Glutamatergic neuron (in vitro differentiated cells): ENCODE measurements at regions not wholly inside any gene's neighbourhood (a gene's known extent, or its start where the extent isn't known, plus 50 kb on each side); places are given as distances from the start of the nearest gene placed in this dataset.

Source experiments
- DNase-seq: peaks from one replicate; pipeline ENCODE4 v3.0.0; 2022
- H3K27ac Mint-ChIP-seq: one replicate; pipeline ENCODE4 v1.8.0; 2020; ENCODE audit warnings: mild to moderate bottlenecking, mixed read lengths, inconsistent platforms; ENCODE audit not compliant: unreplicated experiment
- H3K27me3 Mint-ChIP-seq: one replicate; pipeline ENCODE4 v1.8.0; 2020; ENCODE audit warnings: mild to moderate bottlenecking, moderate library complexity, mixed read lengths, inconsistent platforms; ENCODE audit not compliant: unreplicated experiment
- H3K36me3 Mint-ChIP-seq: one replicate; pipeline ENCODE4 v1.8.0; 2020; ENCODE audit warnings: mild to moderate bottlenecking, mixed read lengths, inconsistent platforms; ENCODE audit not compliant: unreplicated experiment
- H3K4me1 Mint-ChIP-seq: one replicate; pipeline ENCODE4 v1.8.0; 2020; ENCODE audit warnings: mild to moderate bottlenecking, low read depth, mixed read lengths, inconsistent platforms; ENCODE audit not compliant: unreplicated experiment
- H3K4me3 Mint-ChIP-seq: one replicate; pipeline ENCODE4 v1.8.0; 2020; ENCODE audit warnings: mild to moderate bottlenecking, mixed read lengths, inconsistent platforms; ENCODE audit not compliant: unreplicated experiment
- H3K9me3 Mint-ChIP-seq: one replicate; pipeline ENCODE4 v1.8.0; 2020; ENCODE audit warnings: mild to moderate bottlenecking, moderate library complexity, mixed read lengths, inconsistent platforms; ENCODE audit not compliant: unreplicated experiment
- CTCF ChIP-seq: fragments of 200-600 bp; sonication (generic); IDR thresholded peaks from one replicate; pipeline ENCODE4 v1.5.0; 2021; ENCODE audit not compliant: partially characterized antibody, unreplicated experiment

DNA sequence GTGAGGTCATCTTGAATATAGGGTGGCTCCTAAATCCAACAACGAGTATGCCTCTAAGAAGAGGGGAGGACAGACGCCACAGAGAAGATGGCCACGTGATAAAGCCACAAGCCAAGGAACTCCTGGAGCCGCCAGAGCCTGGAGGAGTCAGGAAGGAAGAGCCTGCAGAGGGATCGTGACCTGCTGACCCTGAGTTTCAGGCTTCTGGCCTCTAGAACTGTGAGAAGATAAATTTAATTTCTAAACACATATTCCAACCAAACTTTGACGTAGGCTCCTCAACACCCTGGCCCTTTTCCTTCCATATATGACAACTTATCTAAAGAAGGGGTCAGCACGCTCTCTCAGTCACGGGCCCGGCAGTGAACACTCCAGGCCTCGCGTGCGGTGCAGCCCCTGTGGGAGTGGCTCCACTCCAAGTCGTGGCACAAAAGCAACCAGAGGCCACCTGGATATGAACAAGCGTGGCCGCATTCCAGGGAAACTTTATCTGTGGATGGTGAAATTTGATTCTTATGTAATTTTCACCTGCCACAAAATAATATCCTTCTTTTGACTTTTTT is 138.6 kb upstream of the AJAP1 start:
- no peak for TF ChIP-seq CTCF
- Mint-ChIP-seq H3K36me3 (peaks cover 11% of the 10 kb centered on the region), H3K9me3 (peaks cover 27% of the 10 kb centered on the region), H3K4me3 (no peak overlapping the region), H3K27me3 (peaks cover 7% of the 10 kb centered on the region), H3K4me1 (no peaks in the 10 kb centered on the region), H3K27ac (no peak overlapping the region)
- DNase-seq = no peak

- Mint-ChIP-seq H3K27me3 (peaks cover 7% of the 10 kb centered on the region), H3K36me3 (peaks cover 11% of the 10 kb centered on the region), H3K4me3 (no peak overlapping the region), H3K27ac (no peak overlapping the region), H3K9me3 (peaks cover 25% of the 10 kb centered on the region), H3K4me1 (no peaks in the 10 kb centered on the region)
- DNase-seq = no peak
- TF ChIP-seq CTCF = no peak
These were observed 137.8 kb upstream of the AJAP1 start for GRCh38 chr1:4516596-4516995.

- no peaks in the 10 kb centered on the region for H3K4me1 Mint-ChIP-seq
- H3K4me3 Mint-ChIP-seq = no peak overlapping the region
- H3K27ac Mint-ChIP-seq = no peak overlapping the region
- TF ChIP-seq CTCF = no peak
- no peak for DNase-seq
- peaks cover 7% of the 10 kb centered on the region for H3K27me3 Mint-ChIP-seq
- peaks cover 27% of the 10 kb centered on the region for H3K9me3 Mint-ChIP-seq
- H3K36me3 Mint-ChIP-seq = peaks cover 11% of the 10 kb centered on the region
These were observed 137.0 kb upstream of the AJAP1 start for GRCh38 chr1:4517186-4517954.

DNA sequence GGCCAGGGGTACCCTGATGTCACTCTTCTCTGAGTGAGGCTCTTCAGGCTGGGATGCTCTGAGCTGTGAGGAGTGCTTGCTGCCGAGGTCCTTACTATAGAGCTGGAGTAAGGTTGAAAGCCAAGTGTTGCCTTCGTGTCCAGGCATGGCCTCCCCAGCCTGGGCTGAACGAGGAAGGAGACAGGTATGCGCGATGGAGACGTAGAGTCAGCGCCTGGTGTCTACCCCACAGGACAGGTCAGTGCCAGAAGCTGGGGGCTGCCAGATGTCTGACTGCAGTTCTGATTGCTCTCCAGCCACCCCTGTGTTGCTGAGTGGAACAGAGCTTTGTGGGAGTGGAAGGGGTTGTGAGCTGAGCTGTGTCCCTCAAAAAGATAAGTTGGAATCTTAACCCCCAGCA is 135.8 kb upstream of the AJAP1 start:
- H3K9me3 Mint-ChIP-seq = peaks cover 33% of the 10 kb centered on the region
- H3K4me1 Mint-ChIP-seq = no peaks in the 10 kb centered on the region
- no peak overlapping the region for H3K27ac Mint-ChIP-seq
- TF ChIP-seq CTCF = no peak
- H3K27me3 Mint-ChIP-seq = peaks cover 7% of the 10 kb centered on the region
- no peak for DNase-seq
- no peak overlapping the region for H3K4me3 Mint-ChIP-seq
- H3K36me3 Mint-ChIP-seq = peaks cover 11% of the 10 kb centered on the region

DNA sequence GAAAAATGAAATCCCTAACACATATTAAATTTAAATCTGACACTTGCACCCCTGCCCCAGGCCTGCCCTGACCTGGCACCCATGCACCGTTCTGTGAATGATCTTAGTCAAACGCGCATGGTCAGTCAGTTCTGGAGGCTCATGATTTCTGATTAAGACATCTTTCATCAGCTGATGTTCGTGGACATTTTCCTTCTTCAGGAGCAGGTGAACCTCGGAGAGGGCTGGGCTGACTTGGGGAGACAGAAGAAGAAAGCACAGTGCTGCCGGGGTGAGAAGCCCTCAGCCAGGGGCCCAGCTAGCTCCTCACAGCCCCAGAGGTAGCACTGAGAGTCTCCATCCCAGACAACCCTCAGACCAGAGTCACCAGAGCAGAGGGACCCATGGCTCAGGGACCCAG is 134.5 kb upstream of the AJAP1 start:
- no peak overlapping the region for H3K4me3 Mint-ChIP-seq

More for the DNA sequence above, 134.5 kb upstream of the AJAP1 start:
- peaks cover 4% of the 10 kb centered on the region for H3K36me3 Mint-ChIP-seq
- DNase-seq = no peak
- H3K27ac Mint-ChIP-seq = no peak overlapping the region
- peaks cover 7% of the 10 kb centered on the region for H3K27me3 Mint-ChIP-seq
- TF ChIP-seq CTCF = no peak
- no peaks in the 10 kb centered on the region for H3K4me1 Mint-ChIP-seq
- peaks cover 32% of the 10 kb centered on the region for H3K9me3 Mint-ChIP-seq
